Endodermal cell (in vitro differentiated cells): ENCODE measurements at regions not wholly inside any gene's neighbourhood (a gene's known extent, or its start where the extent isn't known, plus 50 kb on each side); places are given as distances from the start of the nearest gene placed in this dataset.

Experiments
- DNase-seq: peaks from one replicate; pipeline ENCODE4 v3.0.0-alpha.2; 2017
- H3K27ac ChIP-seq: 2 replicates; pipeline ENCODE4 v1.5.1; 2013; ENCODE audit warnings: mild to moderate bottlenecking, low read depth, low read length, moderate library complexity
- H3K27me3 ChIP-seq: 2 replicates; pipeline ENCODE4 v1.6.1; 2013; ENCODE audit warnings: mild to moderate bottlenecking, low read length, moderate library complexity; ENCODE audit not compliant: insufficient read depth, control insufficient read depth, poor library complexity, severe bottlenecking
- H3K36me3 ChIP-seq: 2 replicates; pipeline ENCODE4 v1.7.0; 2013; ENCODE audit warnings: mild to moderate bottlenecking, low read length, moderate library complexity; ENCODE audit not compliant: control insufficient read depth, insufficient read depth
- H3K4me1 ChIP-seq: one replicate; pipeline ENCODE4 v1.7.0; 2013; ENCODE audit warnings: low read length; ENCODE audit not compliant: control insufficient read depth, insufficient read depth
- H3K4me3 ChIP-seq: 2 replicates; pipeline ENCODE4 v1.5.1; 2013; ENCODE audit warnings: mild to moderate bottlenecking, low read length, moderate library complexity
- H3K9ac ChIP-seq: 2 replicates; pipeline ENCODE4 v1.6.1; 2013; ENCODE audit warnings: mild to moderate bottlenecking, low read length, moderate library complexity; ENCODE audit not compliant: poor library complexity, severe bottlenecking; ENCODE audit errors: extremely low read depth
- H3K9me3 ChIP-seq: 2 replicates; pipeline ENCODE4 v1.6.1; 2013; ENCODE audit warnings: mild to moderate bottlenecking, low read length, moderate library complexity; ENCODE audit not compliant: control insufficient read depth
- H3K27ac Mint-ChIP-seq: 2 replicates; pipeline ENCODE4 v1.8.0; 2020; ENCODE audit warnings: mixed read lengths
- H3K27me3 Mint-ChIP-seq: 2 replicates; pipeline ENCODE4 v1.8.0; 2021; ENCODE audit warnings: mild to moderate bottlenecking, mixed read lengths; ENCODE audit not compliant: insufficient read depth
- H3K36me3 Mint-ChIP-seq: 2 replicates; pipeline ENCODE4 v1.8.0; 2020; ENCODE audit warnings: low read depth, mixed read lengths
- H3K4me1 Mint-ChIP-seq: 2 replicates; pipeline ENCODE4 v1.8.0; 2020; ENCODE audit warnings: mixed read lengths
- H3K4me3 Mint-ChIP-seq: 2 replicates; pipeline ENCODE4 v1.8.0; 2020; ENCODE audit warnings: mild to moderate bottlenecking, moderate library complexity, mixed read lengths
- H3K9me3 Mint-ChIP-seq: 2 replicates; pipeline ENCODE4 v1.8.0; 2020; ENCODE audit warnings: mild to moderate bottlenecking, mixed read lengths
- CTCF ChIP-seq: fragments of 200-600 bp; sonication (generic); conservative IDR thresholded peaks from 2 replicates; pipeline ENCODE4 v1.5.0; 2021; ENCODE audit warnings: antibody characterized with exemption, mild to moderate bottlenecking
- WGBS, 2 experiments: methylation state at CpG; one replicate each; pipeline versions ENCODE4 v1.1.5 to v1.1.7; 2013; ENCODE audit warnings: missing lambda C conversion rate in 2 of 2, mixed read lengths in 1 of 2; ENCODE audit not compliant: insufficient coverage in 1 of 2, insufficient read length in 1 of 2; 5-methylcytosine and 5-hydroxymethylcytosine counted together

GRCh38 chr12:66900616-66901015 is 221.7 kb upstream of the GRIP1 start:
- H3K9me3 ChIP-seq = no peaks in the 10 kb centered on the region
- H3K9ac ChIP-seq = no peak overlapping the region
- Mint-ChIP-seq H3K9me3 (no peaks in the 10 kb centered on the region), H3K4me3 (no peak overlapping the region), H3K27ac (no peak overlapping the region), H3K36me3 (no peaks in the 10 kb centered on the region), H3K4me1 (peaks cover 3% of the 10 kb centered on the region), H3K27me3 (no peaks in the 10 kb centered on the region)
- 80 to 95% methylated on average over 1 to 2 of the region's 2 CpGs for WGBS, 2 experiments
- no peak for TF ChIP-seq CTCF
- H3K27me3 ChIP-seq = no peaks in the 10 kb centered on the region
- H3K27ac ChIP-seq = no peak overlapping the region
- no peak for DNase-seq
- no peaks in the 10 kb centered on the region for H3K4me1 ChIP-seq
- no peak overlapping the region for H3K4me3 ChIP-seq
- no peaks in the 10 kb centered on the region for H3K36me3 ChIP-seq

GRCh38 chr12:66901138-66901932 is 222.5 kb upstream of the GRIP1 start:
- H3K9ac ChIP-seq = no peak overlapping the region
- Mint-ChIP-seq H3K27ac (no peak overlapping the region), H3K27me3 (no peaks in the 10 kb centered on the region), H3K9me3 (no peaks in the 10 kb centered on the region), H3K4me1 (peaks cover 3% of the 10 kb centered on the region), H3K36me3 (no peaks in the 10 kb centered on the region), H3K4me3 (no peak overlapping the region)
- H3K27me3 ChIP-seq = no peaks in the 10 kb centered on the region
- 74 to 80% methylated on average over 3 to 4 of the region's 4 CpGs for WGBS, 2 experiments
- H3K4me1 ChIP-seq = no peaks in the 10 kb centered on the region
- H3K4me3 ChIP-seq = no peak overlapping the region
- DNase-seq = no peak
- no peak for TF ChIP-seq CTCF
- no peaks in the 10 kb centered on the region for H3K36me3 ChIP-seq
- no peaks in the 10 kb centered on the region for H3K9me3 ChIP-seq
- H3K27ac ChIP-seq = no peak overlapping the region

- H3K27ac ChIP-seq = no peak overlapping the region
- no peaks in the 10 kb centered on the region for H3K27me3 ChIP-seq
- Mint-ChIP-seq H3K36me3 (no peaks in the 10 kb centered on the region), H3K9me3 (no peaks in the 10 kb centered on the region), H3K4me1 (peaks cover 3% of the 10 kb centered on the region), H3K4me3 (no peak overlapping the region), H3K27me3 (no peaks in the 10 kb centered on the region), H3K27ac (no peak overlapping the region)
- no peak for DNase-seq
- H3K4me1 ChIP-seq = no peaks in the 10 kb centered on the region
- no peak for TF ChIP-seq CTCF
- no peaks in the 10 kb centered on the region for H3K9me3 ChIP-seq
- H3K9ac ChIP-seq = no peak overlapping the region
- H3K4me3 ChIP-seq = no peak overlapping the region
- no peaks in the 10 kb centered on the region for H3K36me3 ChIP-seq
Observed at GRCh38 chr12:66902020-66902419, 223.1 kb upstream of the GRIP1 start.
